EL (cell line): ENCODE measurements at regions not wholly inside any gene's neighbourhood (a gene's known extent, or its start where the extent isn't known, plus 50 kb on each side); places are given as distances from the start of the nearest gene placed in this dataset.

ENCODE experiments used
- DNase-seq: peaks from one replicate; pipeline ENCODE4 v3.0.0-alpha.2; 2016

DNA sequence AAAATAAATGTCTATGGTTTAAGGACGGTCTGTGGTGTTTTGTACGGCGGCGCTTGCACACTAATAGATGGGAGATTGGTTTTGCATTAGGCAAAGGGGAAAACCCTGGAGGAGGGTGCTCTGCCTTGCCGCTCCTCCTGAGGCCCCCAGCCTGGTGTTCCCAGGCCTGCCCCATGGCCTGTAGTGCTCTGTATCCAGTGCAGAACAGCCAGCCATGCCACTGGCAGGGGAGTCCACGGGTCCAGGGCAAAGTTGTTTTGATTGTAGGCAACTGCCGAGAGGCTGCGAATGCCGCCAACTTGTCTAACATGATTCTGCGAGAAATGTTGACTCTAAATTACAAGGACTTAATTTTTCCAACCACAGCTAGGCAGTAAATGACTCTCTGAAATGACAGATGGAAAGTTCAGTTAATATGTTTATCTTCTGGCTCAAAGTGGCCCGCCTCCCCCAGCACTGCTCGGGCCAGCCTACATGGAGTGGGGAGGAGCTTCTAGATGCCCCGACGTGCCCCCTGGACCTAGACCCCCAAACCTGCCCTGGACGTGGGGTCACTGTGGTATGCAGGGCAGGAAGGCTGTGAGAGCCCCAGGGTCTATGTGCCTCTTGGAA is 104.6 kb upstream of the GDF10 start:
- no peak for DNase-seq

DNA sequence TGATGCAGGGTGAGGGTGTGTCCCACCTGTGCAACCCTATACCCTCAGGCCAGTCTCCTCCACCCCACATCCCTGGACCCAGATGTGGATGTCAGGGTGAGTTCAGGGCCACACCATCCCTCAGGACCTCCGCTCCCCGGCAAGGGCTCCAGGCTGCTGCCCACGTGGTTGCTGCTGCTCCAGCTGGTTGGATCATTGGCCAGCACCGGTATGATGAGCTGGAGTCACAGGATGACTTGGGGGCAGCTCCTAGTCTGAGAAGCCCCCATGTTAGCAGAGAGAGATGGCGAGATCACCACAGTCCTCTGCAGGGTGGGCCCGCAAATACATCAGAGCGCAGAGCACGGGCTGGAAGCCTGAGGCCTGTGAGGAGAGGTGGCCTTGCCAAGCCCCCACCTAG is 103.3 kb upstream of the GDF10 start:
- no peak for DNase-seq

DNA sequence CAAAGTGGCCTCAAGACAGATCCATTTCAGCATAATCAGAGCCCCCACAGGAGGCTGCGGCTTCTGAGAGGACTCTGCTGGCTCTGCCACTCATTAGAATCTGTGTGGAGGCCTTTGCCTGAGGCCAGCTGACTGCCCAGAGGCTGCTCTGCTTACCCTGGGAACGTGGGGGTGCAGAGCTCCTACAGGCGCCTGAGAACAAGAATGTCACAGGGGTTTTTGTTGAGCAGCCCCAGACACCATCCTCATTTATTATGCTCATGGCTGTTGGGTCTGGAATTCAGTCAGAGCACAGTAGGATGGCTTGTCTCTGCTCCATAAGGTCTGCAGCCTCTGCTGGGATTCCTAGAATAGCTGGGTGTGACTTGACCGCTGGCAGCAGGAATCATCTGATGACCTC is 101.8 kb upstream of the GDF10 start:
- no peak for DNase-seq

DNA sequence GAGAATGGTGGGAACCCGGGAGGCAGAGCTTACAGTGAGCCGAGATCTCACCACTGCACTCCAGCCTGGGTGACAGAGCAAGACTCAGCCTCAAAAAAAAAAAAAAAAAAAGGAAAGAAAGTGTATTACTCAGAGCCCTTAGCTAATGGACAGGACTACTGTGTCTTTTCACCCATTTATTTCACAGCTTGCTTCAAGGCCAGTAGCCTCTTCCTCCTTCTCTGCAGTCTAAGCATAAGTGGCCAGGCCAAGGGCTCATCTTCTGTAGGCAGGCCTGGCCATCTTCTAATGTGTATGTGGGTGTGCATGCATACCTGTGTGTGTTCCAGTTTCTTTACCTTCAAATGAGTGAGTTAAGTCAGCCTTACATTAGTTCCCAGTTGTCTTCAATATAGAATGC is 94.8 kb upstream of the GDF10 start:
- DNase-seq, result no peak

DNA sequence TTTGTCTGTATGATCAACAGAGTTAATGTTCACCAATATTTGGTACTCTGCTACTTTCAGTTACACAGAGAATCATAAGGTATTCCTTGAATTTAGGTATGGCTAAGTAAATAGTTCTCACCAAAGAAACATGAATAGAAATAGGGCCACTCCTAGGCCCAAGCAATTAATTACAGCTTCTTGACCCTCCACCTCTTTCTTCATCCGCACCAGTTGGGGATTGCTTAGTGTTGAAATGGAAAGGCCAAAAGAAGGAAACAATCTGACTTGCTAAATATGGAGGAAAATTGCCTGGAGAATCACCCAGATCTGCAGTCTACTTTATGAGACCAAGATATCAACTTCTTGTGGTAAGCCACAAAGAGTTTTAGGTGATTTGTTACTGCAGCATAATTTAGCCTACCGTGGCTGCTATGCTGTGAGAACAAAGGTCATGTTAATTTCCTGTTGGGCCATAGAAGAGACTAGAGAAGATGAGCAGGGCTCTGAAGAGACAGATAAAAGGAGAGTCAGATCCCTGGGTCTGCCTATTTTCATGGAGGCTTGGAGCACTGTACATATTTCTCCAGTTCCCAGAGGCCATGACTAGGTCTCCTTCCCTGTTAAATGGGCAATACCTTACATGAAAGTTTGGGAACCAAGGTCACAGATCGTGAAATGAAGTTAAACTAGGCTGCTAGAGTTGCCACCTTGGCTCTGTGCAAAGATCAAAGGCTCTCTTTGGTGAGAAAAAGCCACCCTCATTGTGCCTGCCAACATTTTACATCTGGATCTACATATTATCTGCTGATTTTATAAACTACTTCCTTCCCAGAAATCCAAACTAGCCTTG is 93.3 kb upstream of the GDF10 start:
- no peak for DNase-seq

DNA sequence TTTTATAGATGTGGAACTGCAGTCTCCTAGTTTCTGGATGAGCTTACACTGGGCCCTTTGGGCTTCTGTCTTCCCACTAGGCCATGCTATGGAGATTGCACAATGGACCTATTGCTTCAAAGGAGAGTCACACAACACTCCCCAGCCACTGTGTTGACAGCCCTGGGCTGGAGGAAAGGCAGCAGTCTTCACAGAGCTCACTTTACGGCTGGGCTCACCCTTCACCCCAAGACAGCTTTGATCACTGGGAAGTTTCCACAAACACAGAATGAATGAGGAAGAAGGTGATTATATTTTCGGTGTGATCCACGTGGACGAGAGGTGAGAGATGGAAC is 92.7 kb upstream of the GDF10 start:
- DNase-seq, result no peak

DNA sequence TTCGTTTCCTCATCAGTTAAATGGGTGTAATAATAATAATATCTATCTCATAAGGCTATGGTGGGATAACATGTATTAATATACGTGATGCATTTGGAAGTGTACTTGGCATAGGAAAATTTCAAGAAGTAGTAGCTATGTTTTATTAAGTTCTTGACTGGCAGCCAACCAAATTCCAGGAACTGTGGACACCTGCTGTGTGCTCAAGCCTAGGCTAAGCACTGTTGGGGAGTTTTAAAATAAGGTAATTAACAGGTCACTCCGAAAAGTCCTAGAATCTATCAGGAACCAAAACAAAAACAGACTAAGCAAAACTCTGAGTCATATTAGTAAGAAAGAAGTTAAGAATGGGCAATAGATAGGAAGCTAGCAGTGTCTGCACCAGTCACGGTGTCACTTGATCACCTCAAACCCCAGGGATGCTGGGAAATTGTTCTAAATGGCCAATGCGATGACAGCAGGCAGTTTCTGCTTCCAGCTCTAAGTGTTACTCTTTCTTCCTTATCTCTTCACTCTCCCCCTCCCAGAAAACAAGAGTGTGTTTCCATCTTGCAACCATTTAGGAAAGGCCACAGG is 92.0 kb upstream of the GDF10 start:
- no peak for DNase-seq

DNA sequence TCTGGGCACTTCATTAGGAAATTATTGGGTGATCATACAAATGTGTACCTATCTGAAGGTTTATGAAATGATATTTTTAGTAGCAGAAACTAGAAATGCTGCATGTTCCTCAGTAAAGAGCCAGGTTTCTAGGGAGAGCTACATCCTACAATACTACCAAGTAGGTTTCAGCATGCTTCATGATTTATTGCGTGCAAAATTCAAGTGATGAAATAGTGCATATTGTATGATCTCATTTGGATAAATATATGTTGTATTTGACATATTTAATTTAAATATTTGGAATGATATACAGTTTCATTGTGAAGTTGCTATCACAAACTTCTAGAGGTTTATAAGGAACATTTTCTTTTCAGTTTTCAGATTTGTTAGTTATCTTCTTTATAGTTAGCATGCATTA is 90.5 kb upstream of the GDF10 start:
- no peak for DNase-seq

DNA sequence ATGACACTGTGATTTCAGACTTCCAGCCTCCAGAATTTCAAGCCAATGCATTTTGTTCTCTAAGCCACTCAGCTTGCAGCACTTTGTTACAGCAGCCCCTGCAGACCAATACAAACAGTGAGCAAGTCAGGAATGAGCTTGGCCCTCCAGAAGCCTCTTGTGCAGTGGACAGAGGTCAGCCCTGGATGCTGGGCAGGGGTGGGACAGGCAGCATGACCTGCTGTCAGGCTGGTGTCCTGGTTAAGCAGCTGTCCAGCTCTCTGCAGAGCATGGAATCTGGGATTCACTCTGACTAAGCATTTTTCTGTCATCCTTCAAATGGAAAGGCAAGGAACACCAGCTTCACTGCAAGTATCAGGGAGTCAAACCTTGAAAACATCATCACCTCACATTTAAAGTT is 85.5 kb upstream of the GDF10 start:
- no peak for DNase-seq

DNA sequence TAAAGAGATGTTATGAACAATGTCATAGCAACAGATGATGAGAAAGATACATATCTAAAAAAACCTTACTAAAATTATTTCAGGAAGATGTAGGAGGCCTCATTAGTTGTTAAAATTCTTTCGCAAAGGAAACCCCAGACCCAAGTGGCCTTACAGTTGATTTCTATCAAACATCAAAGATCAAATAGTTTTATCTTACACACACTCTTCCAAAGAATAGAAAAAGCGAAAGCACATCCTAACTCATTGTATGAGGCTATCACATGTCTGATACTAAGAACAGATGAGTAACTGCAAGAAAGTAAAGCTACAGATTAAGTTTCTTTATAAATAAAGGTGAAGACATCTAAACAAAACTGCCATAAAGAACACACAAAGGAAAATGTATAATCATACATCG is 82.9 kb upstream of the GDF10 start:
- DNase-seq, result no peak

DNA sequence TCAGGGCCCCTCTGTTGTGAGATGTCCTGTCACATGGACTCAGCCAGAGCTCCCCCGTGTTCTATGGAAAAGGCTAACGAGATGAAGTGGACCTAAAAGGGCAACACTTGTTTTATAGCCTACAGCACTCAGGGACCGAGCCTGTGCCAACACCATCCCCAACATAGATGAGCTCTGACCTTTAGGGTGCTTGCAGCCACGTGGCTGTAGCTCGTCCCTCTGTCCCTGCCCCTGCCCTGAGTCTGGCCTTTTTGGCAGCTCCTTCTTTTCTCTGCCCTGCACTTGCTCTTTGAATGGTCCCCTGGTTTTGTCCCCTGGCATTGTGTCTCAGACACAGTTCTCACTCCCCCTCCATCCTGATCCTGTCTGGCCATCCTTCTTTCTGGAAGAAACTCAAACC is 81.2 kb upstream of the GDF10 start:
- DNase-seq, result no peak

DNA sequence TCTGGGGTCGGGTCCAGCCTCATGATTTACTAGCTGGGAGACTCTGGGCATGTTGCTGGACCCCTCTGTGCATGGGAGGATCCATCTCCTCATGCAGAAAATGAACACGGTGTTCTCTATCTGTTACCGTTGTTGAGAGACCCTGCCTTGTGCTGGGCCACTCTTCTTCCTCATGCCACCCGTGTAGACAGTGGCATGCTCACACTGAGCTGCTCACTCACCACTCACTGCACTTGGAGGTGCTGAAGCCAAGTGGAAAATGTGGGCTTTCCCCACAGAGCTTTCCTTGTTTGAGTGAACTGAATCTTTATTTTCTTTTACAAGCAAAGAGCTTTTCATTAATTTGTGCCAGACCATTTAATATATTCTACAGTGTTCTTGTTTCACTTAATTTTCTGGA is 77.5 kb upstream of the GDF10 start:
- DNase-seq, result no peak

DNA sequence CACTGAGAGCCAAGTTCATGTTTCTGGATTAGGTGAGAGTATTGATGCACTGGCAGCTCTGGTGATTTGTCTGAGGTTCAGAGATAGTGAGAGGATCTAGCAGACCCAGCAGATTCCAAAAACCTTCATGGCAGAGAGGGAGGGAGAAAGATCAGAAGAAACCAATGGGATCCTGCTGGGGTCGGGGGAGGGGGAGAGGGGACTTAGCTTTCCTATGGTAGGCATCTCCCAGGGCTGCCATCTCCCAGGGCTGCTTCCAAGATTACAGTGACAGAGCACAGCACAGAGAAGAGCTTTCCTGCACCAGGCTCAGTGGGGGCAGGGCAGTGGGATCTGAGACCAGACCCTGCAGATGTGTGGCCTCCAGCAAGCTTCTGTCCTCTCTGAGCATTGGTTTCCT is 76.8 kb upstream of the GDF10 start:
- DNase-seq, result no peak

DNA sequence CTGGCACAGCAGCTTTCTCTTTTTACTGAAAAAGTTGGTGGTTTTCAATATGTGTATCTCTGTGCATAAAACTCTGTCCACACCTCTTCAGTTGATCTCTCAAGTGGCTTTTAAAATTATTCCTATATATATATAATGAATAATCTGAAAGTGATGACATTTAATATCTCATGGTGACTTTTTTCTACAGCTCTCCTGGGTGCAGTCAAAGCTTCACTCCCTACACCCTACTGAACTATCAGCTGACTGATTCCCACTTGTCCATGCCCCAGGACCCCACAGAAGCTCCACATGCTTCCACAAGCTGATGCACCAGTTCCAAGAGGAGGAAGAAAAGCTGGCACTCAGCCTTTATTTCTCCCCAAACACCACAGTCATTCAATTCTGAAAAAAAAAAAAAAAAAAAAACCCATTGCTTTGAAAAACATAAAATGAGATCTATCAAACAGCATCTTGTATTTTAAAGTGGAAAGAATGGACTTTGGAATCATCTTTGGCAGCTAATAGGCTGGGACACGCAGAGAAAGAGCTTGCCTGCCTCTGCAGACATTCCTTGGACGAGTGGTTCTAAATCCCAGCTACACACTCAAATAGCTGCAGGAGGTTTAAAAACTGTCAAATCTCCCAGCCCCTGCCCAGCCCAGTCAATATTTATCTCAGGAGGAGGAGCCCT is 75.3 kb upstream of the GDF10 start:
- no peak for DNase-seq

DNA sequence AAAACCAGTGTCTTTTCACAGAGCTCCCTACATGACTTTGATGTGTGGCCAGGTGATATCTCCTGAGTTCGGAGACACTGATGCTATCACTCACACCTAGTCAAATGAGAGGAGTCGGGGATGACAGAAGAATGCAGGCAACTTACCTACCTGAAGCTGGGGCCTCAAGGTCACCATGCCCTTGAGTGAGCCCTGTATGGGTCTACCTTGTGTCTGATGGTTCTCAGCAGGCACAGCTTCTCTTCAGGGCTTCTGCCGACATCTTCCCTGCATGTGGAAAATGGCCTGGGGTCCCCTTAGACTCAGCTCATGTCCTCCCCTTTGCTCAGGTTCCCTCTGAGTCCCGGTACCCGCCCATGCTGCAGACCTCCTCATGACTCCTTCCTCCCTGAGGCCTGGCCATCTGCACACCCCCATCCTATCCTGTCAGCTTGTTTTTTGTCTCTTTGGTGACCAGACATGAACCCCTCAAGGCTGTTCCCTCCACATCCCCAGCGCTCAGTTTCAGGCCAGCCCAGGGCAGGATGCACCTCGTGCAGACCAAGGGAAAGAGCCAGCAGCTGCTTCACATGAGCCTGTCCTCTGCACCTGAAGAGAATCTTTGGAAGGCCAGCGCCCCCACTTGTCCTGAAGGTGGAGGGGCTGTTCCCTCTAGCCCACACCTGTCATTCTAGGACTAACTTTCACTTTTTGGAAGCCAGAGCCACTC is 74.6 kb upstream of the GDF10 start:
- DNase-seq, result no peak

DNA sequence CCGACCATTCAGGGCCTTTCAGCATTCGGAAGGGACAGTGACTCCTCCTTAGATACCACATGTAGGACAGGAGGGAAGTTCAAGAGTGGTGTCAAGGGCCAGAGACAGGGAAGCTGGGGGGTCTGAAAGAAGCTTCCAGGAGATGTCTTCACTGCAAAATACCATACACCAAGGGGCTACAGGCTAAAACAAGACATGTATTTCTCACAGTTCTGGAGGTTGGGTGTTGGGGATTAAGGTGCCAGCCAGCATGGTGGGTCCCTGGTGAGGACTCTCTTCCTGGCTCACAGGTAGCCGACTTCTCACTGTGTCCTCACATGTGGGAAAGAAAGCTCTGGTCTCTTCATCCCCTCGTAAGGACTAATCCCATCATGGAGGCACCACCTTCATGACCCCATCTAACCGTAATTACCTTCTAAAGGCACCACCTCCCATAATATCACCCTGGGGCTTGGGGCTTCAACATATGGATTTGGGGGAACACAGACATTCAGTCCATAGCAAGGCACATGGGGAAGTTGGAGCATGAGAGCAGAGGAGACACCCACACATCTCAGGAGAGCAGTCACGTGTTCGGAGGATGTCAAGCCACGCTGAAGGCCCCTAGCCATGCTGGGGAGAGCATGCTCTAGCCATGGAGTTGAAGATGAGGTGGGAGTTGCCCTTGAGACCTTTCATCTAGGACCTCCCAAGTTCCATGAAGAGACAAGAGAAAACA is 73.9 kb upstream of the GDF10 start:
- DNase-seq, result no peak

DNA sequence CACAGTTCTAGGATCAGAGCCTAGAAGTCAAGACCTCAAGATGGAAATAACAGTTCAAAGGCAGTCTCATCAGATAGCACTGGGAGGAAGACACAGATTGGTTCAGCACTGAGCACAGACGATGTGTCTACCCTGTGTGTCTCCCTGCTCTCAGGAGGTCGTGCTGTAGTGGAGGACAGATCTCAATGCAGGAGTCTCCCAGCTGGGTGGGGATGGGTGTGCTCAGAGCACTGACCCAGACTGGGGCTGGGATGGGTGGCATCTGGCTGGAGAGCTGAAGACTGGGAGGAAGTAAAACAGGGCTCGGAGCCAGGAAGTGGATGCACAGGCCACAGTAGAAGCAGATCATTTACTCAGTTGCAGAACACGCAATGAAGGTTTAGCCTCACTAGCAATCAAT is 69.5 kb upstream of the GDF10 start:
- DNase-seq, result no peak

DNA sequence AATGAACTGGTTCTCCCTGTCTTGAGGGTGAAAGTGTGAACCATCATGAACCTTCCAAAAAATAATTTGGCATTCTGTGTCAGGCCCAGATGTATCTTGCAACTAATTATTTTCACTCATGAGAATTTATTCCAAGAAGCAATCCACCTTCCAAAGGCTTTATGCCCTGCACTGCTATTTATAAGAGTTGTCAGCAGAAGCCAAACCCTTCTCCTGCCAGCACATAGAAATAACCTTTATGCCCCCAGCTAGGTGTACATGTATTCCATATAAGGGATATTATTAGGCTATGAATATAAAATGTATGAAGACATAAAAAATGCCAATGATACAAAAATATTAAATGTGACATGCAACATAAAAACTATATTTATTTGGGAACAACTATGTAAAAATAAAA is 69.0 kb upstream of the GDF10 start:
- no peak for DNase-seq

DNA sequence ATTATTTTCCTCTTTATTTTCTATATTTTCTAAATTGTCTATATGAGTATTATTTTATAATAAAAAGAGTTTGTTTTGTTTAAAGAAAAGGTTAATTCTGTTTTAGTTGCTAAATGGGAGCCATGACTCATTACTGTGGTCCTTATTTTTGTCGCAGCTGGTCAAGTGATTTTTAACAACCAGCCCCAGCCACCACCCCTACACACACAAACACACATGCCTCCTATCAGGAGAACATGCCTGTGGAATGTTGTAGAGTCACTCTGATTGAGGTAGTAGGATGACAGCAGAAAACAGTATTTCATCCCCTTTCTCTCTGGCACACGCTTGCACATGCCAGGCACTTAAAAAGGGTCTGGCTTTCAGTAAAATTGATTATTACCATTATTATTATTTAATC is 68.6 kb upstream of the GDF10 start:
- DNase-seq, result no peak

DNA sequence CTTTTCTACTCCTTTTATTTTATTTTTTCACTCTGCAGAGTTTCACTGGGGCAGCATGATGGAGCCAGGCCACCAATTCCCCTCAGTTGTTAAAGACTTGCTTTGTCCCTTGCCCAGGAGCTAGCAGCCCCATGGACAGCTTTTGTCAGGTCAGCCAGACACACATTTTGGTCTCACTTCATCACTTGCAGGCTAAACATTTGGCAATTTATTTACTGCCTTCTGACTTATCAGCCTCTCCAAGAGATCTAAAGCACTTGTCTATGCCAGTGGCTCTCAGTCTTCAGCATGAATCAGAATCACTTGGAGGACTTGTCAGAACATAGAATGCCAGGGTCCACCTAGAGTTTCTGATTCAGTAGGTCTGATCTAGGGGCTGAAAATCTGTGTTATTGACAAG is 66.4 kb upstream of the GDF10 start:
- DNase-seq, result no peak

DNA sequence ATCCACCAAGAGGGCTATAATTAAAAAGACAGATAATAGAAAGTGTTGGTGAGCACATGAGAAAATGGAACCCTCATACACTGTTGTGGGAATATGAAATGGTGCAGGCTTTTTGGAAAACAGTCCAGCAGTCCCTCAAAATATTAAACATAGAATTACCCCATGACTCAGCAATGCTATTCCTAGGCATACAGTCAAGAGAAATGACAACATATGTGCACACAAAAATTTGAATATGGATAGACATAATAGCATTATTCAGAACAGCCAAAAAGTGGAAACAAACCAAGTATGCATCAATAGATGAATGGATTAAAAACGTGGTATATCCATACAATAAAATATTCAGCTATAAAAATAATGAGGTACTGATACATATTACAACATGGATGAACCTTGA is 64.5 kb upstream of the GDF10 start:
- DNase-seq, result no peak

DNA sequence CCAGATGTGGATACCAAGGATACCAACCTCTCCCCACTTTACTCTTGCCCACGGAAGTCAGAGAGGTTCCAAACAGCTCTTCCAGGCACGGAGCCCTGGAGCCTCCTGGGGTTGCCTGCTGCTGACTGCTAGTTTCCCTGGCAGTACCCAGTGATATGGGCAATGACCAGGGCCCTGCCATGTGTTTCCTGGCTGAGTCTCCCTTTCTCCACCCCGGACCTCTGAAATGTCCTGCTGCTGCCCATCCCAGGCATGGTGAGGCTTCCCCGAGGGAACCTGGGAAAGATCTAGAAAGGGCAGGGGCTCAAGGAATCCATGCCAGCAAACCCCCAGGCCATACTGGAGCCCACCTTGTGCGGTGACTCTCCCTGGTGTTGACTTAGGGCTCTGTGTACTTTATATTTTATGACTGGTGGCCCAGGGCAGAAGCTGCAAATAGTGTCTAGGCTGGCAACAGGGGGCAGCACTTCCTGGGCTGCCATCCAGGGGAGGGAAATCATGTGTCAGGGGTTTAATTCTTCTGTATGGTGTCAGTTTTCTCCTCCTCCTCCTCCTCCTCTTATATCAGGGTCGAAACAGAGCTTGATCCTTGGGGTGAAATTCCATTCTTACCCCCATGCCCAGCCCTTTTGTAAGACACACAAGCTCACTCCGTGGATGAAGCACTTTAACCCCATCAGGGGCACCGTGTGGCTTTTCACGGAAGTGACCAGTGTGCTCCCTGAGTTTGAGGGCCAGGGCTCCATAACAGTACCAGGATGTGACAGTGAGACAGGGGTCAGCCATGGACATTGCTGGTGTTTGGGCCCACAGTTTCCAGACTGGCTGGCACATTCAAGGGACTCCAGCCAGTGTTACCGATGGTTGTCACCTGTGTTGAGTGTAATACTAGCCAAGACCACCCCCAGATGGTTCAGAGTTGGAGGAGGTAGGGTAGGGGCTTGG is 62.4 kb upstream of the GDF10 start:
- no peak for DNase-seq
